PC-9 (cell line): ENCODE measurements at regions not wholly inside any gene's neighbourhood (a gene's known extent, or its start where the extent isn't known, plus 50 kb on each side); places are given as distances from the start of the nearest gene placed in this dataset.

Experiments
- CTCF ChIP-seq: fragments of 200-600 bp; sonication (generic); conservative IDR thresholded peaks from 2 replicates; pipeline ENCODE4 v1.6.1; 2017; ENCODE audit warnings: mixed run types, antibody characterized with exemption, mild to moderate bottlenecking, moderate library complexity
- EZH2 ChIP-seq: fragments of 200-600 bp; sonication (generic); IDR thresholded peaks from 2 replicates; pipeline ENCODE4 v1.8.0; 2017; ENCODE audit warnings: antibody characterized with exemption, low read depth

GRCh38 chr4:104735174-104735573 lies 240.5 kb upstream of the CXXC4 start:
- TF ChIP-seq CTCF (no peak), EZH2 (no peak)
